ENCODE measurements at regions not wholly inside any gene's neighbourhood (a gene's known extent, or its start where the extent isn't known, plus 50 kb on each side); places are given as distances from the start of the nearest gene placed in this dataset.

DNA sequence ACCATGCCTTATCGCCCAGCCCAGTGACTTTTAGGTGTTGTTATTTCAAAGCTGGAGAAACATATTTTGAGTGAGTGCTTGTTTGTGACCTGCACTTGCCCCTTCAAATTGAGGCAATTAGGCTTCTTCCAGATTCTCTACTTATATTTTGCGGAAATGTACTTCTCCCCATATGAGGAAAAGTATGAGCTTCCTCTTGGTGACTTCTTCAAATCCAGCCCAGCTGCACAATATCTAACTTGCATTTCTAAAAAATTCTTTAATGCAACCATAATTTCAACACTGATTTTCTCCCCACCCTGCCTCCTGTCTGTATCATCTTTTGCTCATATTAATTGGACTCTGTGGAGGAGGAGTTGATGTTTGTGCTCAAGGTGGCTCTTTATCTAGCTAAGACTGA is 391.2 kb upstream of the POU3F3 start:
- intact Hi-C loops (cut with micrococcal nuclease) = no loop called here
- Histone ChIP-seq H3K27ac (ENCODE audit: low read depth, low read length) (no peak overlapping the region), H3K9me3 (ENCODE audit: control insufficient read depth in 2 of 3, low read length in 3 of 3) (no peaks in the 10 kb centered on the region), H3K36me3 (ENCODE audit: control insufficient read depth in 2 of 3, insufficient read depth in 3 of 3, low read length in 3 of 3) (no peaks in the 10 kb centered on the region), H3K27me3 (ENCODE audit: control insufficient read depth in 2 of 2, insufficient read depth in 2 of 2, low read length in 2 of 2) (no peaks in the 10 kb centered on the region), H3K4me1 (ENCODE audit: control insufficient read depth in 2 of 2, insufficient read depth in 2 of 2, low read length in 2 of 2) (no peaks in the 10 kb centered on the region), H3K4me3 (ENCODE audit: low read length) (no peak overlapping the region)
- peaks cover 0 to 28% (median 19%) of the 10 kb centered on the region in 5 donors for H3K27me3 Mint-ChIP-seq
- DNase-seq = no peak
- no peaks in the 10 kb centered on the region for H3K4me1 Mint-ChIP-seq
- H3K27ac Mint-ChIP-seq = no peak overlapping the region
- ChIA-PET POLR2A (no interaction called here), CTCF (no interaction called here)
- ATAC-seq = no peak
- H3K36me3 Mint-ChIP-seq = peaks cover 0 to 4% (median 0%) of the 10 kb centered on the region in 5 donors
- H3K4me3 Mint-ChIP-seq = no peak overlapping the region
- H3K9me3 Mint-ChIP-seq = peaks cover 0 to 11% (median 0%) of the 10 kb centered on the region in 11 donors

DNA sequence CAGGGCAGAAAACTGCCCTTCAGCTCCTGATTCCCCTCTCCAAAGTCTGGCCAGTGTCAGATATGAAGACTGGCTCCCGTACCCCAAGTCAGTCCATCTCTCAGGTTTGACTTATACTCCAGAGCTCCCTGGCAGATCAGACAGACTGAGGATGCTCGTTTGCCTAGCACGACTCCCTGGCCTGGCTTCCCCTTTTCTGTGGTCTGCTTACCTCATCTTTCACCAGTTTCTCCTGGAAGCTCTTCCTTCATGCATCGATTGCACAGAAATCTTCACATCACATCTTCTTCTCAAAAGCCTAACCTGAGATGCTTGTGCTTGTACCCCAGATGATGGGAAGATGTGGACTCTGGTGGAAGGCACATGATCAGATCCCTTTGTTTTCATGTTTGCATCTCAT is 387.9 kb upstream of the POU3F3 start:
- ChIA-PET POLR2A (no interaction called here), CTCF (no interaction called here)
- peaks cover 0 to 4% (median 0%) of the 10 kb centered on the region in 5 donors for H3K36me3 Mint-ChIP-seq
- Histone ChIP-seq H3K27ac (ENCODE audit: low read depth, low read length) (no peak overlapping the region), H3K9me3 (ENCODE audit: control insufficient read depth in 2 of 3, low read length in 3 of 3) (no peaks in the 10 kb centered on the region), H3K36me3 (ENCODE audit: control insufficient read depth in 2 of 3, insufficient read depth in 3 of 3, low read length in 3 of 3) (no peaks in the 10 kb centered on the region), H3K27me3 (ENCODE audit: control insufficient read depth in 2 of 2, insufficient read depth in 2 of 2, low read length in 2 of 2) (no peaks in the 10 kb centered on the region), H3K4me3 (ENCODE audit: low read length) (no peak overlapping the region), H3K4me1 (ENCODE audit: control insufficient read depth in 2 of 2, insufficient read depth in 2 of 2, low read length in 2 of 2) (no peaks in the 10 kb centered on the region)
- no peak for ATAC-seq
- H3K27ac Mint-ChIP-seq = no peak overlapping the region
- DNase-seq = no peak
- H3K4me3 Mint-ChIP-seq = peak overlapping the region in 1 of 10 donors; percentile 30
- peaks cover 0 to 11% (median 0%) of the 10 kb centered on the region in 11 donors for H3K9me3 Mint-ChIP-seq
- peaks cover 0 to 32% (median 19%) of the 10 kb centered on the region in 5 donors for H3K27me3 Mint-ChIP-seq
- intact Hi-C loops (cut with micrococcal nuclease) = no loop called here
- no peaks in the 10 kb centered on the region for H3K4me1 Mint-ChIP-seq

DNA sequence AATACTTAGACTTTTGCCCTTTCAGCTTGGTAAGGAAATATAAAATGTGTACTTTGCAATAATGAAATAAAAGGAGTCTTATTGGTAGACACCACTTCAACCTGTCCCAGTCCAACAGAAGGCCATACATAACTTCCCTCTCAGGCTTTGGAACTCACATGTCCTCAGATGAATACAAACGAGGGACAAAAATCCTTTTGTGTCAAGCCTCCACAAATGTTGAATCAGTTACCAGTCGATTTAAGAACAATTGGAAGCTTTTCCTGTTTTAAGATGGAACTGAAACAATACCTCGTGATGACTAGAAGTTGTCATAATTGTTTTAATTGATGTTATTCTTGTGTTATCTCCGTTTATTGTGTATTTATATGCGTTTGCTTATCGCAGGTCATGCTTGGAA is 385.1 kb upstream of the POU3F3 start:
- Mint-ChIP-seq H3K27ac (no peak overlapping the region), H3K4me1 (no peaks in the 10 kb centered on the region), H3K36me3 (peaks cover 0 to 4% (median 0%) of the 10 kb centered on the region in 5 donors), H3K27me3 (peaks cover 0 to 24% (median 9%) of the 10 kb centered on the region in 5 donors), H3K9me3 (peaks cover 0 to 1% (median 0%) of the 10 kb centered on the region in 11 donors), H3K4me3 (no peak overlapping the region)
- DNase-seq = no peak
- no peaks in the 10 kb centered on the region for H3K27me3 ChIP-seq (ENCODE audit: control insufficient read depth in 2 of 2, insufficient read depth in 2 of 2, low read length in 2 of 2)
- H3K36me3 ChIP-seq (ENCODE audit: control insufficient read depth in 2 of 3, insufficient read depth in 3 of 3, low read length in 3 of 3) = no peaks in the 10 kb centered on the region
- H3K27ac ChIP-seq (ENCODE audit: low read depth, low read length) = no peak overlapping the region
- no peaks in the 10 kb centered on the region for H3K4me1 ChIP-seq (ENCODE audit: control insufficient read depth in 2 of 2, insufficient read depth in 2 of 2, low read length in 2 of 2)
- CTCF ChIA-PET = no interaction called here
- no peak for ATAC-seq
- H3K9me3 ChIP-seq (ENCODE audit: control insufficient read depth in 2 of 3, low read length in 3 of 3) = no peaks in the 10 kb centered on the region
- POLR2A ChIA-PET = no interaction called here
- intact Hi-C loops (cut with micrococcal nuclease) = no loop called here
- no peak overlapping the region for H3K4me3 ChIP-seq (ENCODE audit: low read length)

DNA sequence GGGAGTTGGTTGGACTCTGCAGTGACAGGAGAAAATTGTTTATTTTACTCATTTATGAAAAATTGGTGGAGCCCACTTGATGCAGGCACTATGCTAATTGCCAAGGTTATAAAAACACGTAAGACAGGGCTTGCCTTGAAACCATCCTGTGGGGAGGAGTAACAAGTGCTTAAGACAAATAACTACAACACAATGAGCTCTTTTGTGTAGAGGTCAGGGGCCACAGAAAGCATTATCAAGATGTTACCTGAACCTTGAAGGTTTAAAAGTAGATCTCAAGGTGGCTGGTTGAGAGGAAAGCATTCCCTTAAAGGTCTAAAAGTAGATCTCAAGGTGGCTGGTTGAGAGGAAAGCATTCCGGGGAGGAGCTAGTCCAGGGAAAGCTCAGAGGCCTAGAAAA is 381.8 kb upstream of the POU3F3 start:
- intact Hi-C loops (cut with micrococcal nuclease) = no loop called here
- Mint-ChIP-seq H3K4me3 (no peak overlapping the region), H3K36me3 (no peaks in the 10 kb centered on the region), H3K9me3 (no peaks in the 10 kb centered on the region), H3K27me3 (peaks cover 0 to 14% (median 3%) of the 10 kb centered on the region in 5 donors), H3K4me1 (no peaks in the 10 kb centered on the region), H3K27ac (no peak overlapping the region)
- ATAC-seq = no peak
- Histone ChIP-seq H3K4me3 (ENCODE audit: low read length) (no peak overlapping the region), H3K36me3 (ENCODE audit: control insufficient read depth in 2 of 3, insufficient read depth in 3 of 3, low read length in 3 of 3) (no peaks in the 10 kb centered on the region), H3K27ac (ENCODE audit: low read depth, low read length) (no peak overlapping the region), H3K4me1 (ENCODE audit: control insufficient read depth in 2 of 2, insufficient read depth in 2 of 2, low read length in 2 of 2) (no peaks in the 10 kb centered on the region), H3K27me3 (ENCODE audit: control insufficient read depth in 2 of 2, insufficient read depth in 2 of 2, low read length in 2 of 2) (no peaks in the 10 kb centered on the region), H3K9me3 (ENCODE audit: control insufficient read depth in 2 of 3, low read length in 3 of 3) (no peaks in the 10 kb centered on the region)
- ChIA-PET POLR2A (no interaction called here), CTCF (no interaction called here)
- DNase-seq = no peak

DNA sequence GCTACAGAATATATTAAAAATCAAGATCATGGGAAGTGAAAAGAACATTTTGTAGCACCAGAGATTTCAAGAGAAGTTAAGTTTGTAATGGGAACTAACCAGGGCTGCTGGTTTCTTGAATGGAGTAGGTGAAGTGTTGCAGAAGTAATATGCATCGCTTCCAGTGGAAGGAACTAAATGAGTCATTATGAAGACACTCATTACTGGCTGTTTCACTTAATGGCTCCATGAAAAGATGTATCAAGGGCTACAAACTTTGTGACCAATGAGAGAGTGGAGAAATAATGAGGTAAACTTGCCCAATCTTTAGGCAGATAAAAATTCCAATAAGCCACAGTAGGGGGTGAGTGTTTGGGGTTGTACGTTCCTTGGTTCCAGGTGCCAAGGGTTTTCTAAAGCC is 380.4 kb upstream of the POU3F3 start:
- ChIA-PET POLR2A (no interaction called here), CTCF (no interaction called here)
- ATAC-seq (peak; percentile 60), DNase-seq (no peak)
- no peaks in the 10 kb centered on the region for H3K36me3 Mint-ChIP-seq
- H3K4me1 Mint-ChIP-seq = no peaks in the 10 kb centered on the region
- no peak overlapping the region for H3K27ac Mint-ChIP-seq
- H3K36me3 ChIP-seq (ENCODE audit: control insufficient read depth in 2 of 3, insufficient read depth in 3 of 3, low read length in 3 of 3) = no peaks in the 10 kb centered on the region
- no peaks in the 10 kb centered on the region for H3K4me1 ChIP-seq (ENCODE audit: control insufficient read depth in 2 of 2, insufficient read depth in 2 of 2, low read length in 2 of 2)
- H3K27me3 Mint-ChIP-seq = peaks cover 0 to 11% (median 3%) of the 10 kb centered on the region in 5 donors
- H3K9me3 Mint-ChIP-seq = no peaks in the 10 kb centered on the region
- intact Hi-C loops (cut with micrococcal nuclease) = no loop called here
- H3K4me3 ChIP-seq (ENCODE audit: low read length) = no peak overlapping the region
- no peaks in the 10 kb centered on the region for H3K27me3 ChIP-seq (ENCODE audit: control insufficient read depth in 2 of 2, insufficient read depth in 2 of 2, low read length in 2 of 2)
- no peak overlapping the region for H3K27ac ChIP-seq (ENCODE audit: low read depth, low read length)
- no peak overlapping the region for H3K4me3 Mint-ChIP-seq
- H3K9me3 ChIP-seq (ENCODE audit: control insufficient read depth in 2 of 3, low read length in 3 of 3) = no peaks in the 10 kb centered on the region

DNA sequence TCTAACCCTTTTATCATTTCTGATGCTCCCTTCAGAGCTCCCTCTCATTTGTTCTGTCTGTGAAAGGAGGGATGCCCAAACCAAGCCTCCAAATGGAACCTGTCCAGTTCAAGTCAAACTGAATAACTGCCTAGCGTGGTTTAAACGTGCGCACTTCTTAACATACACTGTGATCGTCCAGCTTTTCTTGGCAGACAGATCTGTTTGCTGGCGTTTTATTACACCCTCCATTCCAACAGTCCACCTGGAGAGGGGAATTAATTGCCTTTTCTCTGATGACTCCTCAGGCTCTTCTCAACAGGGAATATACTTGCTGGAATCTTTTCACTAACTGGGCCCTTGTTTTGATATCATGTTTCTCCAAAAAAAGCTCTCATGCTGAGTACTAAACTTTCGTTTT is 379.2 kb upstream of the POU3F3 start:
- ChIA-PET POLR2A (no interaction called here), CTCF (no interaction called here)
- Mint-ChIP-seq H3K27me3 (peaks cover 0 to 11% (median 3%) of the 10 kb centered on the region in 5 donors), H3K4me3 (no peak overlapping the region), H3K36me3 (no peaks in the 10 kb centered on the region), H3K9me3 (no peaks in the 10 kb centered on the region), H3K4me1 (no peaks in the 10 kb centered on the region), H3K27ac (no peak overlapping the region)
- Histone ChIP-seq H3K4me1 (ENCODE audit: control insufficient read depth in 2 of 2, insufficient read depth in 2 of 2, low read length in 2 of 2) (no peaks in the 10 kb centered on the region), H3K27ac (ENCODE audit: low read depth, low read length) (no peak overlapping the region), H3K9me3 (ENCODE audit: control insufficient read depth in 2 of 3, low read length in 3 of 3) (no peaks in the 10 kb centered on the region), H3K27me3 (ENCODE audit: control insufficient read depth in 2 of 2, insufficient read depth in 2 of 2, low read length in 2 of 2) (no peaks in the 10 kb centered on the region), H3K4me3 (ENCODE audit: low read length) (no peak overlapping the region), H3K36me3 (ENCODE audit: control insufficient read depth in 2 of 3, insufficient read depth in 3 of 3, low read length in 3 of 3) (no peaks in the 10 kb centered on the region)
- intact Hi-C loops (cut with micrococcal nuclease) = no loop called here
- DNase-seq (no peak), ATAC-seq (no peak)

DNA sequence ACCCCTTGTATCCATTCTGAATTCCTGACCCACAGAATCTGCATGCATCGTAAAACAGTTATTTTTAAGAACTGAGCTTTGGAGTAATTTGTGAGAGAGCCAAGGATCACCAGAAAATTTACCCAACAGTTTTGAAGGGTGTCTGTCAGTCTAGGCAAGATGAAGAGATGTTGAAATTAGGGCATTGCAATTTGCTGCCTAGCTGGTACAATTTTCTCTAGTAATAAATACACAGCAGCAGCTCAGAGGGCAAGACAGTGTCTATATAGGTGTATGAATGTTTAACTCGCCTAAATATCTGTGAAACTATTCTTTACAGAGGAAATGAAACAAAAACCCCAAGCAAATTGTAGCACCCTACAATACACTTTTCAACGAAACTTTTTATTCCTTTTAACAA is 377.8 kb upstream of the POU3F3 start:
- ATAC-seq = no peak
- POLR2A ChIA-PET = no interaction called here

More for the DNA sequence above, 377.8 kb upstream of the POU3F3 start:
- Histone ChIP-seq H3K27me3 (ENCODE audit: control insufficient read depth in 2 of 2, insufficient read depth in 2 of 2, low read length in 2 of 2) (no peaks in the 10 kb centered on the region), H3K4me3 (ENCODE audit: low read length) (no peak overlapping the region), H3K9me3 (ENCODE audit: control insufficient read depth in 2 of 3, low read length in 3 of 3) (no peaks in the 10 kb centered on the region), H3K4me1 (ENCODE audit: control insufficient read depth in 2 of 2, insufficient read depth in 2 of 2, low read length in 2 of 2) (no peaks in the 10 kb centered on the region), H3K36me3 (ENCODE audit: control insufficient read depth in 2 of 3, insufficient read depth in 3 of 3, low read length in 3 of 3) (no peaks in the 10 kb centered on the region), H3K27ac (ENCODE audit: low read depth, low read length) (no peak overlapping the region)
- H3K9me3 Mint-ChIP-seq = no peaks in the 10 kb centered on the region
- no peak for DNase-seq
- H3K4me1 Mint-ChIP-seq = peaks cover 0 to under 1% (median 0%) of the 10 kb centered on the region in 7 donors
- no peak overlapping the region for H3K4me3 Mint-ChIP-seq
- CTCF ChIA-PET = no interaction called here
- H3K27ac Mint-ChIP-seq = no peak overlapping the region
- intact Hi-C loops (cut with micrococcal nuclease) = no loop called here
- H3K27me3 Mint-ChIP-seq = peaks cover 0 to 11% (median 0%) of the 10 kb centered on the region in 5 donors
- H3K36me3 Mint-ChIP-seq = no peaks in the 10 kb centered on the region

Data from naive thymus-derived CD4-positive, alpha-beta T cell (primary cell).